GM12878 (cell line): ENCODE measurements at regions not wholly inside any gene's neighbourhood (a gene's known extent, or its start where the extent isn't known, plus 50 kb on each side); places are given as distances from the start of the nearest gene placed in this dataset.

Experiments
- ATAC-seq: fragments of 200-7000 bp; cut with Tn5 transposase; 3 replicates; pipeline ENCODE4 v1.9.1; 2020; ENCODE audit warnings: mild to moderate bottlenecking, moderate library complexity
- BruUV-seq: library from RNA; stranded (reverse); fragments of 400-500 nt; replicated peaks from 2 replicates; lab custom pipeline; 2021; lab: Mats Ljungman, UMichigan
- CTCF ChIA-PET: fragments of 300-600 bp; sonication (Branson Sonifier 250); formaldehyde crosslinking; extraction: SDS; loops from one replicate; lab custom pipeline; 2021; ENCODE audit warnings: inconsistent platforms; lab: Yijun Ruan, JAX
- POLR2A ChIA-PET: fragments of 350-600 bp; formaldehyde crosslinking; extraction: SDS; loops from one replicate; lab custom pipeline; 2021; ENCODE audit warnings: inconsistent platforms; lab: Charles Lee
- RAD21 ChIA-PET: fragments of 300-600 bp; sonication (Branson Sonifier 250); formaldehyde crosslinking; loops from one replicate; lab custom pipeline; 2023; ENCODE audit warnings: antibody characterized with exemption; ENCODE audit not compliant: unreplicated experiment; lab: Charles Lee
- SMC1A ChIA-PET: fragments of 300-600 bp; sonication (Branson Sonifier 250); formaldehyde crosslinking; loops from one replicate; lab custom pipeline; 2023; ENCODE audit not compliant: unreplicated experiment, uncharacterized antibody; lab: Charles Lee
- DNase-seq: peaks from one replicate; pipeline ENCODE4 v3.0.0-alpha.2; 2011; ENCODE audit warnings: low read depth, low spot score
- FAIRE-seq: peaks from 3 replicates; lab custom pipeline; 2011; peaks lifted over from hg19 to GRCh38; lab: Jason Lieb, UNC
- H2AFZ ChIP-seq: 2 replicates; pipeline ENCODE4 v1.6.0; 2011; ENCODE audit warnings: low read depth, low read length, control low read depth; ENCODE audit not compliant: control insufficient read depth
- H3K27ac ChIP-seq: 2 replicates; pipeline ENCODE4 v1.5.1; 2011; ENCODE audit warnings: control low read depth; ENCODE audit not compliant: control insufficient read depth, insufficient read depth
- H3K27me3 ChIP-seq, 2 experiments: replicated peaks in 1 of 2; 2 replicates each; pipeline versions ENCODE4 v1.6.0 to v1.6.1; 2011; ENCODE audit warnings: low read length in 1 of 2; ENCODE audit not compliant: control insufficient read depth in 2 of 2, insufficient read depth in 2 of 2
- H3K36me3 ChIP-seq, 2 experiments: 2 replicates each; pipeline ENCODE4 v1.5.1; 2011; ENCODE audit warnings: low read length in 1 of 2; ENCODE audit not compliant: control insufficient read depth in 2 of 2, insufficient read depth in 2 of 2
- H3K4me1 ChIP-seq: 2 replicates; pipeline ENCODE4 v1.6.1; 2011; ENCODE audit warnings: mild to moderate bottlenecking, low read length, moderate library complexity, mixed read lengths; ENCODE audit not compliant: control insufficient read depth, insufficient read depth
- H3K4me2 ChIP-seq: 2 replicates; pipeline ENCODE4 v1.6.0; 2011; ENCODE audit warnings: control low read depth; ENCODE audit not compliant: control insufficient read depth, insufficient read depth
- H3K4me3 ChIP-seq: fragments of 200-600 bp; sonication (generic); 2 replicates; pipeline ENCODE4 v1.5.1; 2016
- H3K79me2 ChIP-seq: 2 replicates; pipeline ENCODE4 v1.6.0; 2011; ENCODE audit warnings: low read length; ENCODE audit not compliant: control insufficient read depth, insufficient read depth
- H3K9ac ChIP-seq: 2 replicates; pipeline ENCODE4 v1.8.0; 2011; ENCODE audit warnings: low read length, control low read depth, mixed read lengths; ENCODE audit not compliant: control insufficient read depth, insufficient read depth
- H3K9me3 ChIP-seq: replicated peaks from 3 replicates; pipeline ENCODE4 v1.5.1; 2011; ENCODE audit warnings: mild to moderate bottlenecking, low read length; ENCODE audit not compliant: control insufficient read depth, insufficient read depth
- H4K20me1 ChIP-seq: 2 replicates; pipeline ENCODE4 v1.6.0; 2011; ENCODE audit not compliant: control insufficient read depth, insufficient read depth
- ASH2L ChIP-seq: fragments of 300-600, 200-600 bp; sonication (generic); IDR thresholded peaks from 2 replicates; pipeline ENCODE4 v1.6.1; 2017; ENCODE audit warnings: low read depth, mild to moderate bottlenecking, borderline replicate concordance
- ATF3 ChIP-seq: IDR thresholded peaks from 2 replicates; pipeline ENCODE4 v1.6.1; 2011; ENCODE audit warnings: low read depth, mild to moderate bottlenecking, low read length, moderate library complexity, borderline replicate concordance; ENCODE audit errors: extremely low read depth
- DPF2 ChIP-seq: fragments of 450-650 bp; IDR thresholded peaks from 2 replicates; pipeline ENCODE4 v1.6.1; 2017; ENCODE audit warnings: mild to moderate bottlenecking
- EED ChIP-seq: sonication (generic); IDR thresholded peaks from 2 replicates; pipeline ENCODE4 v1.6.1; 2016; ENCODE audit warnings: antibody characterized with exemption, low read depth
- ETV6 ChIP-seq, 2 experiments: fragments of 450-650 bp in 1 of 2; IDR thresholded peaks in 1 of 2; conservative IDR thresholded peaks in 1 of 2; 2 replicates each; pipeline ENCODE4 v1.6.1; 2014; ENCODE audit warnings: antibody characterized with exemption in 1 of 2, borderline replicate concordance in 1 of 2, low read depth in 1 of 2, mild to moderate bottlenecking in 1 of 2, moderate library complexity in 1 of 2
- EZH2 ChIP-seq: IDR thresholded peaks from 2 replicates; pipeline ENCODE4 v1.6.1; 2012; ENCODE audit warnings: low read depth, mild to moderate bottlenecking, control low read depth, inconsistent platforms, low read length, borderline replicate concordance; ENCODE audit not compliant: control insufficient read depth
- GABPA ChIP-seq: IDR thresholded peaks from 2 replicates; pipeline ENCODE4 v1.6.1; 2014; ENCODE audit warnings: antibody characterized with exemption, low read depth, mild to moderate bottlenecking, inconsistent platforms
- NBN ChIP-seq: fragments of 450-650 bp; IDR thresholded peaks from 2 replicates; pipeline ENCODE4 v1.6.1; 2016
- NKRF ChIP-seq: fragments of 450-650 bp; conservative IDR thresholded peaks from 2 replicates; pipeline ENCODE4 v1.6.1; 2017; ENCODE audit warnings: mild to moderate bottlenecking, moderate library complexity
- PKNOX1 ChIP-seq: fragments of 450-650 bp; IDR thresholded peaks from 2 replicates; pipeline ENCODE4 v1.6.1; 2016; ENCODE audit warnings: mild to moderate bottlenecking
- SPI1 ChIP-seq: IDR thresholded peaks from 2 replicates; pipeline ENCODE4 v1.6.1; 2011; ENCODE audit warnings: low read depth, mild to moderate bottlenecking, low read length, moderate library complexity, borderline replicate concordance; ENCODE audit not compliant: insufficient read depth
- TCF12 ChIP-seq: IDR thresholded peaks from 2 replicates; pipeline ENCODE4 v1.6.1; 2011; ENCODE audit warnings: low read depth, mild to moderate bottlenecking, low read length
- YY1 ChIP-seq: IDR thresholded peaks from 2 replicates; pipeline ENCODE4 v1.6.1; 2011; ENCODE audit warnings: low read depth, mild to moderate bottlenecking, low read length
- ZNF592 ChIP-seq: fragments of 450-650 bp; IDR thresholded peaks from 2 replicates; pipeline ENCODE4 v1.6.1; 2017; ENCODE audit warnings: mild to moderate bottlenecking, moderate library complexity
- WGBS: methylation state at CpG from one replicate; pipeline ENCODE4 v1.1.6; 2016; ENCODE audit warnings: low lambda C conversion rate; ENCODE audit not compliant: insufficient replicate concordance, insufficient coverage; ENCODE audit errors: missing lambda C conversion rate; 5-methylcytosine and 5-hydroxymethylcytosine counted together
- in situ Hi-C: fragments of 300-500 bp; cut with MboI; formaldehyde crosslinking; loops from 9 replicates; pipeline ENCODE4 v1.14.3; 2018; ENCODE audit warnings: mixed read lengths
- intact Hi-C: fragments of 100-400 bp; cut with micrococcal nuclease; formaldehyde crosslinking; loops from one replicate; pipeline ENCODE4 v1.14.2; 2022; ENCODE audit not compliant: unreplicated experiment

- FAIRE-seq (no peak), DNase-seq (no peak), ATAC-seq (no peak)
- Histone ChIP-seq H3K79me2 (no peaks in the 10 kb centered on the region), H3K36me3 (no peaks in the 10 kb centered on the region), H3K4me1 (no peaks in the 10 kb centered on the region), H2AFZ (no peak overlapping the region), H3K4me3 (no peak overlapping the region), H3K27ac (no peak overlapping the region), H3K9me3 (no peaks in the 10 kb centered on the region), H3K27me3 (no peaks in the 10 kb centered on the region; a peak in 1 of 4 replicates), H4K20me1 (no peaks in the 10 kb centered on the region), H3K9ac (no peak overlapping the region), H3K4me2 (no peak overlapping the region)
- ChIA-PET CTCF (interaction anchor here (1.1 to 1.5 kb wide), 2 partner anchors 311 to 313 kb away, joined by 3 read pairs; partner anchors contain the start of gene OLFML3), SMC1A (no interaction called here), POLR2A (no interaction called here), RAD21 (no interaction called here)
- no TSS peak for BruUV-seq
- intact Hi-C loops = loop anchor here (10.0 kb wide), 2 partner anchors 185 to 455 kb away; no protein-coding TSS in a partner anchor
- in situ Hi-C loops = no loop called here
- 24% methylated on average over 8 of the region's 8 CpGs for WGBS
- no peak for TF ChIP-seq EED
- no peak for TF ChIP-seq ATF3
- no peak for TF ChIP-seq GABPA
- no peak for TF ChIP-seq PKNOX1
- no peak for TF ChIP-seq EZH2
- no peak for TF ChIP-seq TCF12
- TF ChIP-seq ETV6 (conservative IDR thresholded peaks at IDR 0.05 in 1 of 2, IDR thresholded peaks at IDR 0.05 in 1 of 2; ENCODE audit: borderline replicate concordance in 1 of 2, low read depth in 1 of 2) = no peak
- TF ChIP-seq DPF2 = no peak
- no peak for TF ChIP-seq NBN
- TF ChIP-seq NKRF = no peak
- TF ChIP-seq SPI1 = no peak
- TF ChIP-seq ASH2L = no peak
- no peak for TF ChIP-seq ZNF592
- TF ChIP-seq YY1 = no peak
Observed at GRCh38 chr1:114289824-114290223, 136.2 kb upstream of the SYT6 start.
